ENCODE measurements at regions not wholly inside any gene's neighbourhood (a gene's known extent, or its start where the extent isn't known, plus 50 kb on each side); places are given as distances from the start of the nearest gene placed in this dataset.
"Not testable (repeated sequence)": the region's sequence is repeated elsewhere in the genome, so short reads cannot be mapped to it uniquely, and the experiment has no call there.

DNA sequence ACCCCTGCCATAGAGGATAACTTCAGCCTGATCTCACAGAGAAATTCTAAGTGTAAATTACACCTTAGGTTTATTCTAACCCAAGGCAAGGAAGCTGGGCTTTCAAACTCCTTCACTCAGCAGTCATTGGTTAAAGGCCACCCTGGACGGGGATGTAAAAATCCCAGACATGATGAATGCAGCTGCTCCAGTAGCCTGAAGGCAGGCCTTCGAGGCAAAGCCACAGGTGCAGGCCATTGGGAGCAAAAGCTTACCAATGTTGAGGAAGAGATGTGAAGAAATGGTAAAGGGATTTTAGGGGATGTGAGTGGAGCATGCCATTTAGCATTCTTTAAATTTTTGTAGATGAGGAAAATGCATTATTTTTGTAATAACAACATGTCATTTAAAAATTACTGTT is 514.4 kb downstream of the XYLT1 start:
- no peak overlapping the region for H3K4me3 Mint-ChIP-seq
- DNase-seq (ENCODE audit: low spot score in 2 of 2) (no peak), ATAC-seq (replicated peaks; ENCODE audit: extremely low read depth, poor library complexity, severe bottlenecking) (no peak)
- H3K27ac Mint-ChIP-seq (ENCODE audit: low read depth), result no peak overlapping the region
- no peaks in the 10 kb centered on the region for H3K9me3 Mint-ChIP-seq
- H3K27me3 Mint-ChIP-seq, result peaks cover 28% of the 10 kb centered on the region
- no peaks in the 10 kb centered on the region for H3K36me3 Mint-ChIP-seq (ENCODE audit: insufficient read depth)
- H3K4me1 Mint-ChIP-seq, result peaks cover 5% of the 10 kb centered on the region

DNA sequence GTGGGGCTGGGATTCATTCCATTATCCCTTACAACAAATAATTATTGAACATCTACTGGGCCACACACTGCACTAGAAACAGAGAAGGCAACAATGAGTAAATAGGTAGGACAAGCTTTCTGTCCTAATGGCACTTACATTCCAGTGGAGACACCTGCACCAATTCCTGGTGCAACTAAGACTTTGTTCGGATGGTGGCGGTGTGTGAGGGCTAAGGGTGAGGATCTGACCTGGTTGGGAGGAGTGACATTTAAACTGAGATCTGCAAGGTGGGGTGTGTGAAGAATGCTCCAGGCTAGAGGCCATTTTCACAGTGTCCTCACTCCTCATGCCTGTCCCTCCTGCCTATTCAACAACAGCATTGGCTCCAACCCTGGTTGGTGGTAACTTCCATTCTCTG is 510.0 kb downstream of the XYLT1 start:
- Mint-ChIP-seq H3K4me1 (peaks cover 5% of the 10 kb centered on the region), H3K27me3 (peaks cover 59% of the 10 kb centered on the region), H3K36me3 (ENCODE audit: insufficient read depth) (no peaks in the 10 kb centered on the region), H3K27ac (ENCODE audit: low read depth) (no peak overlapping the region), H3K9me3 (no peaks in the 10 kb centered on the region), H3K4me3 (no peak overlapping the region)
- no peak for DNase-seq (ENCODE audit: low spot score in 2 of 2)
- no peak for ATAC-seq (replicated peaks; ENCODE audit: extremely low read depth, poor library complexity, severe bottlenecking)

DNA sequence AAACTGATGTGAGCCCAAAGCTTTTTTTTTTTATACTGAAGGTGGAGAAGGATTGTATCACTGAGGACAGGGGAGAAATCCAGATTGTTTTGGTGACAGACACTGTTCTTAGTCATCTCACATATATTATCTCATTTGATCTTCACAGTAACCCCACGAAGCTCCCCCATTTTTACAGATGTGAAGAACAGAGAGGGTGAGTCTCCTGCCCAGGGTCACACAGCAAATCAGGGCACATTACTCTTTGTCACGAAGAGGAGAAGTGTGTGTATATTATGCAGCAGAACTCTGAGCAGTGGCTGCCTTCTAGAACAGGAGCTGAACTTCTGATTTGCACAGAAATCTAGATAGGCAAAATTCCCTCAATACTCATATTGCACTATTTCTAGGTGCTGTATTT is 504.3 kb downstream of the XYLT1 start:
- DNase-seq (ENCODE audit: low spot score in 2 of 2), result no peak
- Mint-ChIP-seq H3K27ac (ENCODE audit: low read depth) (no peak overlapping the region), H3K27me3 (peaks cover 76% of the 10 kb centered on the region), H3K4me1 (peaks cover under 1% of the 10 kb centered on the region), H3K36me3 (ENCODE audit: insufficient read depth) (no peaks in the 10 kb centered on the region), H3K9me3 (no peaks in the 10 kb centered on the region), H3K4me3 (no peak overlapping the region)
- ATAC-seq (replicated peaks; ENCODE audit: extremely low read depth, poor library complexity, severe bottlenecking), result no peak

DNA sequence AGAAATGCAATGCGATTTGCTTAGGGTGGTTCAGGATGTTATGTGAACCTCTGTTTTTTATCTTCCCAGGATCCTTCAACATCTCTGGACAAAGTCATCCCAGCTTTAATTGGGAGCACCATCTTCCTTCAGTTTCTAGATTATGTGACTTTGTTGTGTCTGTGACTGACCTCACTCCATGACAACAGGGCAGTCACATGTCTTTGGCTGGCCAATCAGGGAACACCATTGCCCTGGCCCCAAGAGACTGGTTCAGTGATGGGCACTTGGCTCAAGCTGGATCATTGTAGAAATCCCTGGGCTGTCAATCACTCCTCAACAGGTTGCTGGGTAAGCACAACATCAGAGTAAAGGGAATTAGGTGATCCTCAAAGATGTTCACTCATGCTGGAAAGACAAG is 499.7 kb downstream of the XYLT1 start:
- ATAC-seq (replicated peaks; ENCODE audit: extremely low read depth, poor library complexity, severe bottlenecking), result no peak
- Mint-ChIP-seq H3K4me3 (no peak overlapping the region), H3K4me1 (no peaks in the 10 kb centered on the region), H3K36me3 (ENCODE audit: insufficient read depth) (no peaks in the 10 kb centered on the region), H3K27me3 (peaks cover 46% of the 10 kb centered on the region), H3K27ac (ENCODE audit: low read depth) (no peak overlapping the region), H3K9me3 (no peaks in the 10 kb centered on the region)
- no peak for DNase-seq (ENCODE audit: low spot score in 2 of 2)

DNA sequence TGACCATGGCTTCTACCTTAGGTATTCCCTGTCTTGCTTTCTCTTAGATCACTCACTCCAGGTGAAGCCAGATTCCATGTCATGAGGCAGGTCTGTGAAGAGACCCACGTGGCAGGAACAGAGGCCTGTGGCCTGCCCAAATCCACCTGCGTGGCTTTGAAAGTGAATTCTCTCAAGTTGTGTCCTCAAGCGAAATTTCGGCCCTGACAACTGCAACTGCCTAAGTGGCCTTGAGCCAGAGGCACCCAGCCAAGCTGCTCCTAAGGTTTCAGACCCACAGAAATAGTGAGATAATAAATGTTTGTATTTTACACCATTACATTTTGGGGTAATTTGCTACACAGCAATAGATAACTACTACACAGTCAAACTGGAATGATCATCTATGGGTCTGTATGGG is 497.9 kb downstream of the XYLT1 start:
- DNase-seq (ENCODE audit: low spot score in 2 of 2) (no peak), ATAC-seq (replicated peaks; ENCODE audit: extremely low read depth, poor library complexity, severe bottlenecking) (no peak)
- Mint-ChIP-seq H3K27me3 (peaks cover 33% of the 10 kb centered on the region), H3K4me3 (no peak overlapping the region), H3K27ac (ENCODE audit: low read depth) (no peak overlapping the region), H3K36me3 (ENCODE audit: insufficient read depth) (no peaks in the 10 kb centered on the region), H3K4me1 (no peaks in the 10 kb centered on the region), H3K9me3 (no peaks in the 10 kb centered on the region)

DNA sequence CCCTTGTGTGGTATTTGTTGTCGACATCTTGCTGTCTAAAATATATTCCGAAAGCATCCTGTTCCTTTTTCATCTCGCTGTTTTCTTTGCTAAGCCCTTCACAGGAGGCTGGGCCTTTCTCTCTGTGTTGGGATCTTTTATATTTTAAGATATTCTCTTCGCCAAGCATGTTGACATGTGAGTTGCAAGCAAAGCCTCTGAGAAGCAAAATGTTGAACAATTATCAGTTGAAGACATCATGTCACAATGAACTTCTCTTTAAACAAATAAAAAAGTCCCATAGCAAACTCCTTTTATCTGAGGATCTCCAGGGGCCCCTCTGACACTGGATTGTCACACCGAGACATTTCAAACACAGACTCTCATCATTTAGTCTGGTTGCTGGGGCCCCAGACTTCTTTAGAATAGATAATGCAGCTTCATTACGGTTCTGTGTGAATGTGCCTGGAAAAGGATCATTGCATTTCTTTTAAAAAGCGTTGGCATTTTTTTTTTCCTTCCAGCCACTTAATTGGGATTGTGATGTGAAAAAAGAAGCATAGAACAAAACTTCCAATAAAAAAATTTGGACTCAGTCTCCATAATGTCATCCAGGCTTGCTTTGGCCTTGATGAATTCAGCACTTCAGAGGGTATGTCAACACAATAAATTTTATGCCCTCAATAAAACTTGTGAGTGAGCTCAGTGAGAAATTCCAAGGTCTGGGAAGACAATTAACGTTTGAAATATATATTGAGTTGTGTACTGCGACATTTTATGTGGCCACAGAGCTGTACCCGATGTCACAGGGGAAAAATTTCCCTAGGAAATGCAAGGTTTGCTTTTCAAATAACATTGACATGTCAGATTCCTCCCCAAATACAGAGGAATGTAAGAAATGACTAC is 496.8 kb downstream of the XYLT1 start:
- no peaks in the 10 kb centered on the region for H3K36me3 Mint-ChIP-seq (ENCODE audit: insufficient read depth)
- H3K4me3 Mint-ChIP-seq, result no peak overlapping the region
- peaks cover 27% of the 10 kb centered on the region for H3K27me3 Mint-ChIP-seq
- no peak overlapping the region for H3K27ac Mint-ChIP-seq (ENCODE audit: low read depth)
- DNase-seq (ENCODE audit: low spot score in 2 of 2) (no peak), ATAC-seq (replicated peaks; ENCODE audit: extremely low read depth, poor library complexity, severe bottlenecking) (no peak)
- no peaks in the 10 kb centered on the region for H3K9me3 Mint-ChIP-seq
- no peaks in the 10 kb centered on the region for H3K4me1 Mint-ChIP-seq

DNA sequence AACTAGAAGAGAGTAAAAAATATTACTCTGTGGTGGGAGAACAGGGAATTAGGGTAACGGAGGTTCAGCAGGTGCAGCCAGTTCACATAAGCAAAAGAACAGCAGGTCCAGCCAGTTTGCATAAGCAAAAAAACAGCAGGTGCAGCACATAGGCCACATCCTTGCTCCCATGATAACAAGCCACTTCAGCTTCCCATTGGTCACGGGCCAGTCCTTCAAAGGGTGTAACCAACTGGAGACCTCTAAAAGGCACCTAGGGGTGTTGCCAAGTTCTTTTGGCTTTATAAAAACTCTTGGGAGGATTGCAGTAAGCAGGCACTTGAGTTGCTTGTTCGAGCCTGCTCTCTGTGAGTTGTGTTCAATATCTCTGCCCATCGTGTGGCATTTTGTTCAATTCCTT is 488.1 kb downstream of the XYLT1 start:
- peaks cover 1% of the 10 kb centered on the region for H3K36me3 Mint-ChIP-seq (ENCODE audit: insufficient read depth)
- no peak overlapping the region for H3K27ac Mint-ChIP-seq (ENCODE audit: low read depth)
- no peak for DNase-seq (ENCODE audit: low spot score in 2 of 2)
- H3K4me1 Mint-ChIP-seq, result peaks cover 5% of the 10 kb centered on the region
- H3K4me3 Mint-ChIP-seq, result no peak overlapping the region
- peaks cover 8% of the 10 kb centered on the region for H3K27me3 Mint-ChIP-seq
- no peaks in the 10 kb centered on the region for H3K9me3 Mint-ChIP-seq
- ATAC-seq (replicated peaks; ENCODE audit: extremely low read depth, poor library complexity, severe bottlenecking), result no peak

DNA sequence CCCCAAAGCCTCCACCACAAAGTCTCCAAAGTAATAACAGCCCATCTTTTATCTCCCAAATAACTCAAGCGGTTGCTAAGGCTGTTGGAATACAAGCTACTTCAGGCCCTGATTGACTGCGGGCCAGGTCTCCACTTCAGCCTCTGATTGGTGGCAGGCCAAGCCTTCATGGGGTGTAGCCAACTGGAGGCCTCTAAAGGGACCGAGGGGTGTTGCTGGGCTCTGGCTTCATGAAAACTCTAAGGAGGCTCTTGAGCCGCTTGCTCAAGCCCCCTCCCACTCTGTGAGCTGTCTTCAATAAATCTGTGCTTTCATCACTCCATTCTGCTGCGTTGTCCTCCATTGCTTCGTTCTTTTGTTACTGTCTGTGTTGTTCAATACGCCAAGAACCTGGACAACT is 487.2 kb downstream of the XYLT1 start:
- peaks cover 1% of the 10 kb centered on the region for H3K36me3 Mint-ChIP-seq (ENCODE audit: insufficient read depth)
- no peaks in the 10 kb centered on the region for H3K9me3 Mint-ChIP-seq
- H3K4me3 Mint-ChIP-seq, result no peak overlapping the region
- DNase-seq (ENCODE audit: low spot score in 2 of 2) (no peak), ATAC-seq (replicated peaks; ENCODE audit: extremely low read depth, poor library complexity, severe bottlenecking) (no peak)
- H3K27me3 Mint-ChIP-seq, result peaks cover 8% of the 10 kb centered on the region
- no peak overlapping the region for H3K27ac Mint-ChIP-seq (ENCODE audit: low read depth)
- peaks cover 5% of the 10 kb centered on the region for H3K4me1 Mint-ChIP-seq

DNA sequence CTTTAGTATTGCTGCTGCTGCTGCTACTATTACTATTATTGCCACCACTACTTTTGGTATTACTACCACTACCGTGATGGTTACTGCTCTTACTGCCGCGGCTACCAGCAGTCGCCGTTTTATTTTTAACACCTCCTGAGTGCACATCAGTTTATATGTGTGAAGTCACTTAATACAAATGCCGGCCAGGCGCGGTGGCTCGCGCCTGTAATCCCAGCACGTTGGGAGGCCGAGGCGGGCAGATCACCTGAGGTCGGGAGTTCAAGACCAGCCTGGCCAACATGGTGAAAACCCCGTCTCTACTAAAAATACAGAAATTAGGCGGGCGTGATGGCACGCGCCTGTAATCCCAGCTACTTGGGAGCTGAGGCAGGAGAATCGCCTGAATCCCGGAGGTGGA is 486.7 kb downstream of the XYLT1 start:
- H3K9me3 Mint-ChIP-seq; ATAC-seq (replicated peaks; ENCODE audit: extremely low read depth, poor library complexity, severe bottlenecking); H3K27ac Mint-ChIP-seq (ENCODE audit: low read depth); H3K4me3 Mint-ChIP-seq; H3K4me1 Mint-ChIP-seq; DNase-seq (ENCODE audit: low spot score in 2 of 2); H3K36me3 Mint-ChIP-seq (ENCODE audit: insufficient read depth); H3K27me3 Mint-ChIP-seq: not testable (repeated sequence)

DNA sequence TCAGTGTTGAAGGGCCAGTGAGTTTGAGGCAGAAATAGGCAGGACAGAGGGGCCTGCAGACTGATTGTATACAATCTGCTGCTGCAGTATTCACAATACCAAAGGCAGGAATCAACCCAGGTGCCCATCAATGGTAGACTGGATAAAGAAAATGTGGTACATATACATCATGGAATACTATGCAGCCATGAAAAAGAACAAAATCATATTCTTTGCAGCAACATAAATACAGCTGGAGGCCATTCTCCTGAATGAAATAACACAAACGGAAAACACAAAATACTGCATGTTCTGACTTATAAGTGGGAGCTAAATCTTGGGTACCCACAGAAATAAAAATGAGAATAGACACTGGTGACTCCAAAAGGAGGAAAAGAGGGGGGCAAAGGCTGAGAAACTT is 485.1 kb downstream of the XYLT1 start:
- ATAC-seq (replicated peaks; ENCODE audit: extremely low read depth, poor library complexity, severe bottlenecking), result no peak
- Mint-ChIP-seq H3K36me3 (ENCODE audit: insufficient read depth) (peaks cover 1% of the 10 kb centered on the region), H3K27ac (ENCODE audit: low read depth) (no peak overlapping the region), H3K4me1 (peaks cover 5% of the 10 kb centered on the region), H3K27me3 (no peaks in the 10 kb centered on the region), H3K4me3 (no peak overlapping the region), H3K9me3 (no peaks in the 10 kb centered on the region)
- DNase-seq (ENCODE audit: low spot score in 2 of 2), result no peak

DNA sequence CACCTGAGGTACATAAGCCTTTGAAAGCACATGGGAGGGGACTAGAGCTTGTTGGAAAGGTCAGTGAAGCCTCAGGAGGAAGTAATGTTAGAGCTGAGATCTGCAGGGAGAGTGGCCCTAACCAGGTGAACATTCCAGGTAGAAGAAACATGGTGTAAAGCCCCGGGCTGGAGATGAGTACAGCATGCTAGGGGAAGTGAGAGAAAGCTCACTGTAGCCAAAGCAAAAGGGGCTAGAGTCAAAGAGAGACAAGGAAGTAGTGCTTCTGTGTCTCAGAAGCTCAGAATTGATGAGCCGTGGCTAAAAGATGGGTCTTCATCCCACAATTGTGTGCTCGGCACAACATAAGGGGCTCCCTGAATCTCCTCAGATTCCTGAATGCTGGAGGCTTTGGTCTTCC is 481.8 kb downstream of the XYLT1 start:
- H3K27me3 Mint-ChIP-seq, result no peaks in the 10 kb centered on the region
- peaks cover 1% of the 10 kb centered on the region for H3K36me3 Mint-ChIP-seq (ENCODE audit: insufficient read depth)
- H3K27ac Mint-ChIP-seq (ENCODE audit: low read depth), result no peak overlapping the region
- H3K4me3 Mint-ChIP-seq, result no peak overlapping the region
- H3K9me3 Mint-ChIP-seq, result no peaks in the 10 kb centered on the region
- DNase-seq (ENCODE audit: low spot score in 2 of 2) (no peak), ATAC-seq (replicated peaks; ENCODE audit: extremely low read depth, poor library complexity, severe bottlenecking) (no peak)
- peaks cover 20% of the 10 kb centered on the region for H3K4me1 Mint-ChIP-seq

DNA sequence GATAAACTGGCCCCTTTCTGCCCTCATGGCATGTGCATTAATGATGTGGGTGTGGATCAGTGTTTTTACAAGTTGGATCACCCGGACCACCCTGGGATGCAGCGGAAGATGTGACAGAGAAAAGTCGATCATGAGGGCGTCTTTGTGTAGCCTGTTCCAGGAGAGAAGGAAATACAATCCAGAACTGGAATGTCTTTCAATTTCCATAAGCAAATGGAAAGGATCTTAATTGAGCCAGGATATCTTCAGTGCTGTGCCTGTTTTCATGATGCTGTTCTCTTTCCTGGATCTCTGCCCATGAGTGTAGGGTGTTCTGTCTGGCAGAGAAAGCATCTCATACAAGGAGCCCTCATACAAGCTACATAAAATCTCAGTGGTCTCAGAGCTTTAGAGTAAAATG is 481.4 kb downstream of the XYLT1 start:
- Mint-ChIP-seq H3K36me3 (ENCODE audit: insufficient read depth) (peaks cover 1% of the 10 kb centered on the region), H3K4me1 (peaks cover 21% of the 10 kb centered on the region), H3K4me3 (no peak overlapping the region), H3K27me3 (no peaks in the 10 kb centered on the region), H3K27ac (ENCODE audit: low read depth) (no peak overlapping the region), H3K9me3 (no peaks in the 10 kb centered on the region)
- no peak for DNase-seq (ENCODE audit: low spot score in 2 of 2)
- no peak for ATAC-seq (replicated peaks; ENCODE audit: extremely low read depth, poor library complexity, severe bottlenecking)

DNA sequence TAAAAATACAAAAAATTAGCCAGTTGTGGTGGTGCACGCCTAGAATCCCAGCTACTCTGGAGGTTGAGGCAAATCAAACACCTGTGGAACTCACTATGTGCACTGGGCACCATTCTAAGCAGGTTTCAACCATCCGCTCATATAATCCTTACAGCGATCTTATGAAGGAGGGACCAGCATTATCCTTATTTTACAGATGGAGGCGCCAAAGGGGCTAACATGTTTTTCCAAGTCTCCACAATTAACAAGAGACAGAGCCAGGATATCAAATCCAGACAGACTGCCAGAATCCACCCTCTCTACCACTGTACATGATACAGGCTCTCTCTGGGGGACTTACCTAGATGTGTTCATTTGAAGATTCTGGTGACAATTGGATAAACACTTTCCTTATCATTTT is 479.0 kb downstream of the XYLT1 start:
- no peaks in the 10 kb centered on the region for H3K9me3 Mint-ChIP-seq

More for the DNA sequence above, 479.0 kb downstream of the XYLT1 start:
- no peak for DNase-seq (ENCODE audit: low spot score in 2 of 2)
- H3K27me3 Mint-ChIP-seq, result peaks cover 21% of the 10 kb centered on the region
- no peaks in the 10 kb centered on the region for H3K36me3 Mint-ChIP-seq (ENCODE audit: insufficient read depth)
- no peak overlapping the region for H3K27ac Mint-ChIP-seq (ENCODE audit: low read depth)
- ATAC-seq (replicated peaks; ENCODE audit: extremely low read depth, poor library complexity, severe bottlenecking), result no peak
- H3K4me1 Mint-ChIP-seq, result peaks cover 16% of the 10 kb centered on the region
- no peak overlapping the region for H3K4me3 Mint-ChIP-seq

All from central memory CD8-positive, alpha-beta T cell (primary cell).